ENCODE measurements at regions not wholly inside any gene's neighbourhood (a gene's known extent, or its start where the extent isn't known, plus 50 kb on each side); places are given as distances from the start of the nearest gene placed in this dataset.

- TF ChIP-seq MYC (IDR thresholded peaks at IDR 0.05; ENCODE audit: low read depth, low read length) (no peak), POLR2A (IDR thresholded peaks at IDR 0.05; ENCODE audit: extremely low read depth, insufficient read length) (no peak), MAX (IDR thresholded peaks at IDR 0.05; ENCODE audit: low read depth, low read length) (no peak), CTCF (IDR thresholded peaks at IDR 0.05; ENCODE audit: low read depth, low read length) (no peak)
- no peak for DNase-seq (ENCODE audit: low read depth)
Observed at GRCh38 chr7:16344927-16345326, 76.4 kb downstream of the CRPPA start.

DNA sequence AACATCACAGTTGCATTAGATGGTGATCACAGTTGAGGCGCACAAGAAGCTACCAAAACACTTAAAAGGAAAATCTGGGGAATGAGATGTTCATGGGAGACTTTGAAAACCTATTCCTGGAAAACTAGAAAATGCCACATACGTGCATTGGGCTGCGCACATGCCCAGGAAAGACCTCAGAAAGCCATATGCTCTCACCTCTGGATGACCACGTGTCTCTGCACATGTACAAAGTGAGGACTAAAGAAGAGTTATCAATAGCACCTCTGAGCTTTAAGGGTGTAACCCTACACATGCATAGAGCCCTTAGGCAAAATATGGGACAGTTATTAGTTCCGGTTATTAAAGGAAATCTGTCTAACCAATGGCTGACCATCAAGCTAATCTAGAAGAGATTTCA lies 77.7 kb downstream of the CRPPA start:
- no peak for DNase-seq (ENCODE audit: low read depth)
- H3K4me3 ChIP-seq (ENCODE audit: low read depth, low read length), result no peak overlapping the region
- TF ChIP-seq POLR2A (IDR thresholded peaks at IDR 0.05; ENCODE audit: extremely low read depth, insufficient read length), result no peak
- TF ChIP-seq MYC (IDR thresholded peaks at IDR 0.05; ENCODE audit: low read depth, low read length), result no peak
- no peak for TF ChIP-seq CTCF (IDR thresholded peaks at IDR 0.05; ENCODE audit: low read depth, low read length)
- TF ChIP-seq MAX (IDR thresholded peaks at IDR 0.05; ENCODE audit: low read depth, low read length), result peak; percentile 55

More at GRCh38 chr7:16344927-16345326, 76.4 kb downstream of the CRPPA start:
- no peak overlapping the region for H3K4me3 ChIP-seq (ENCODE audit: low read depth, low read length)

- no peak for DNase-seq (ENCODE audit: low read depth)
- no peak overlapping the region for H3K4me3 ChIP-seq (ENCODE audit: low read depth, low read length)
- TF ChIP-seq POLR2A (IDR thresholded peaks at IDR 0.05; ENCODE audit: extremely low read depth, insufficient read length) (no peak), CTCF (IDR thresholded peaks at IDR 0.05; ENCODE audit: low read depth, low read length) (no peak)
Observed at GRCh38 chr7:16338065-16338464, 83.3 kb downstream of the CRPPA start.

GRCh38 chr7:16326106-16326505 lies 95.2 kb downstream of the CRPPA start:
- no peak for DNase-seq (ENCODE audit: low read depth)
- no peak overlapping the region for H3K4me3 ChIP-seq (ENCODE audit: low read depth, low read length)

DNA sequence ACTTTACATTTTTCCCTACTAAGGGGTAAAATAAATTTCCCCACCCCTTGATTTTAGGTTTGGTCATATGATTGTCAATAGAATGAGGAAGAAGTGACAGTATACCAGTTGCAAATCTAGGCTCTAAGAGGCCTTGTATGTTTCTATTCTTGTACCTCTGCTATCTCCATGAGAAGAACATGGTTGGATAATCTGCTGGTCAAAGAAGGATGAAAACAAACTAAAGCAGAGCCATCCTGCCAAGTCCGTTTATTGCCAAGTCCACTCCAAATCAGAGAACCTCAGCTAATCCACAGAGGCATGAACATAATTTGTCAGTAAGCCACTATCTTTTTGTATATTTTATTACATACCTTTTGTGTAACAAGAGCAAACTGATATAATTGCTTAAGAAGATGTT lies 98.0 kb downstream of the CRPPA start:
- no peak for DNase-seq (ENCODE audit: low read depth)
- no peak for TF ChIP-seq CTCF (IDR thresholded peaks at IDR 0.05; ENCODE audit: low read depth, low read length)
- TF ChIP-seq MYC (IDR thresholded peaks at IDR 0.05; ENCODE audit: low read depth, low read length), result no peak
- no peak for TF ChIP-seq MAX (IDR thresholded peaks at IDR 0.05; ENCODE audit: low read depth, low read length)
- TF ChIP-seq POLR2A (IDR thresholded peaks at IDR 0.05; ENCODE audit: extremely low read depth, insufficient read length), result no peak
- no peak overlapping the region for H3K4me3 ChIP-seq (ENCODE audit: low read depth, low read length)

More at GRCh38 chr7:16326106-16326505, 95.2 kb downstream of the CRPPA start:
- TF ChIP-seq MAX (IDR thresholded peaks at IDR 0.05; ENCODE audit: low read depth, low read length) (no peak), POLR2A (IDR thresholded peaks at IDR 0.05; ENCODE audit: extremely low read depth, insufficient read length) (no peak), CTCF (IDR thresholded peaks at IDR 0.05; ENCODE audit: low read depth, low read length) (no peak), MYC (IDR thresholded peaks at IDR 0.05; ENCODE audit: low read depth, low read length) (no peak)

GRCh38 chr7:16320099-16320660 lies 101.2 kb downstream of the CRPPA start:
- TF ChIP-seq MAX (IDR thresholded peaks at IDR 0.05; ENCODE audit: low read depth, low read length), result no peak
- no peak for TF ChIP-seq MYC (IDR thresholded peaks at IDR 0.05; ENCODE audit: low read depth, low read length)
- no peak for TF ChIP-seq POLR2A (IDR thresholded peaks at IDR 0.05; ENCODE audit: extremely low read depth, insufficient read length)

More at GRCh38 chr7:16320099-16320660, 101.2 kb downstream of the CRPPA start:
- no peak for DNase-seq (ENCODE audit: low read depth)
- H3K4me3 ChIP-seq (ENCODE audit: low read depth, low read length), result no peak overlapping the region

Data from NB4 (cell line).